Fibroblast of mammary gland (primary cell): ENCODE measurements at regions not wholly inside any gene's neighbourhood (a gene's known extent, or its start where the extent isn't known, plus 50 kb on each side); places are given as distances from the start of the nearest gene placed in this dataset.

Experiments
- DNase-seq: peaks from one replicate; pipeline ENCODE4 v3.0.0-alpha.2; 2010; ENCODE audit warnings: low read depth
- H3K4me3 ChIP-seq: 2 replicates; pipeline ENCODE4 v1.5.1; 2011; ENCODE audit warnings: low read depth, mild to moderate bottlenecking, low read length, moderate library complexity; ENCODE audit not compliant: control insufficient read depth
- CTCF ChIP-seq: conservative IDR thresholded peaks from 2 replicates; pipeline ENCODE4 v1.5.1; 2011; ENCODE audit warnings: low read depth, low read length, inconsistent platforms; ENCODE audit not compliant: control insufficient read depth, insufficient read depth

DNA sequence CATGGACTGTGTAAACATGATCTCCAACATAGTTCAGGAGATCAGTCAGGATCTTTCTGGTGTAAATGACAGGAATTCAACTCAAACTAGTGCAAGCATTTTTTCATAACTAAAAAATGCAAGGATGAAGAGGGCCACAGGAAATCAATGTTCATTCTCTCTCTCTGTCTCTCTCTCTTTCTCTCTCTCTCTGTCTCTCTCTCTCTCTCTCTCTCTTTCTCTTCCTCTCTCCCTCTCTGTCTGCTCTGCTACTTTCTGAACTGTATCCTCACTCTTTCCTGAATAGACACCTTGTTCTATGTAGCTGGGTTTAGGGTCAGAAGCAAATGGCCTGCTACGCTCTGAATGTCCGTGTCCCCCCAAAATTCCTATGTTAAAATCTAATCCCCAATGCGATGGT is 240.9 kb upstream of the UBE2E2 start:
- no peak for DNase-seq
- no peak overlapping the region for H3K4me3 ChIP-seq
- no peak for TF ChIP-seq CTCF

- no peak for TF ChIP-seq CTCF
- DNase-seq: no peak
- H3K4me3 ChIP-seq: no peak overlapping the region
Observed at GRCh38 chr3:22966349-22966748, 236.8 kb upstream of the UBE2E2 start.

GRCh38 chr3:22969276-22969675 is 233.9 kb upstream of the UBE2E2 start:
- no peak for TF ChIP-seq CTCF
- peak; percentile 3 for DNase-seq
- H3K4me3 ChIP-seq: no peak overlapping the region

GRCh38 chr3:22971497-22971896 is 231.6 kb upstream of the UBE2E2 start:
- DNase-seq: no peak
- H3K4me3 ChIP-seq: no peak overlapping the region
- no peak for TF ChIP-seq CTCF

DNA sequence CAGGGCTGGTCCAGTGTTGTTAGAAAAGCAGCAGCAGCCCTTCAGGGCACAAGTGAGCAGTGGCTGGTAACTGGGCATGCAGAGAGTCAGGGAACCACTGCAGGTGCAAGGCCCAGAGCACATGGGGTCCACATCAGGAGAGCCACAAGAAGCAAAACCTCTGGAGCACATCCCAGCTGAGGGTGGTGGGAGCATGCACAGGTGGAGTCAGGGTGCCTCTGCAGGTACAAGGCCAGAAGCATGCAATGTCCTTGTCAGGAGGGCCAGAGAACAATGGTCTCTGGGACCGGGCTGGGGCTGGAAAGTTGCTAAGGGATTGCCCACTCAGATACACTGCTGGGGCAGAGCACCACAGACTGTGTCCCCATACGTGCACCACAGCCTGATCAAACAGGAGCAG is 226.1 kb upstream of the UBE2E2 start:
- no peak for TF ChIP-seq CTCF
- H3K4me3 ChIP-seq: no peak overlapping the region
- no peak for DNase-seq

- DNase-seq: no peak
- H3K4me3 ChIP-seq: no peak overlapping the region
- no peak for TF ChIP-seq CTCF
Observed at GRCh38 chr3:22977650-22978289, 225.4 kb upstream of the UBE2E2 start.

DNA sequence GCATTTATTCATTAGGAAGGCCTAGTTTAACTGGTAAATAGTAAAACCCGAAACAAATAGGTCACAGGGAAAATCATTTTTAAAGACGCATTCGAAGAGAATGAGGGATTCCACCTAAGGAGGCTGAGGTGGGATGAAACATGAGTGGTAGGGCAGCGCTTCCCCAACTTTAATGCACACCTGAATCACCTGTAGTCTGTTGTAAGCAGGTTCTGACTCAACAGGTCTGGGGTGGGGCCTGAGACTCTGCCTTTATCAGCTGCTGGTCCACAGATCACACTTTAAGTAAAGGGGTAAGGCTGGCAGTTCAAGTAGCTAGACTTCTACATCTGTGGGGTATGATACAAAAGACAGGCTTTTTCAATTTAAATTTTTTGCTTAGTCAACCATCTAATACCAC is 223.5 kb upstream of the UBE2E2 start:
- no peak for TF ChIP-seq CTCF
- DNase-seq: no peak

More for the DNA sequence above, 223.5 kb upstream of the UBE2E2 start:
- no peak overlapping the region for H3K4me3 ChIP-seq
